Fibroblast of lung (primary cell): ENCODE measurements at regions not wholly inside any gene's neighbourhood (a gene's known extent, or its start where the extent isn't known, plus 50 kb on each side); places are given as distances from the start of the nearest gene placed in this dataset.

ENCODE experiments used
- DNase-seq, 2 donors: peaks; one replicate each; pipeline versions ENCODE4 v3.0.0 to v3.0.0-alpha.2; 2010; ENCODE audit warnings: low read depth in 2 of 2
- H2AFZ ChIP-seq: 2 replicates; pipeline ENCODE4 v1.5.1; 2012; ENCODE audit warnings: low read length, control low read depth, inconsistent platforms
- H3K27ac ChIP-seq: 2 replicates; pipeline ENCODE4 v1.5.1; 2011; ENCODE audit warnings: low read length, control low read depth; ENCODE audit not compliant: insufficient read depth
- H3K27me3 ChIP-seq: 2 replicates; pipeline ENCODE4 v1.5.1; 2011; ENCODE audit warnings: mild to moderate bottlenecking, low read length; ENCODE audit not compliant: control insufficient read depth, insufficient read depth
- H3K36me3 ChIP-seq: 2 replicates; pipeline ENCODE4 v1.5.1; 2011; ENCODE audit warnings: low read length; ENCODE audit not compliant: control insufficient read depth, insufficient read depth
- H3K4me1 ChIP-seq: 2 replicates; pipeline ENCODE4 v1.5.1; 2011; ENCODE audit warnings: low read length; ENCODE audit not compliant: control insufficient read depth, insufficient read depth; ENCODE audit errors: extremely low read depth
- H3K4me2 ChIP-seq: 2 replicates; pipeline ENCODE4 v1.5.1; 2011; ENCODE audit warnings: low read length, control low read depth; ENCODE audit not compliant: insufficient read depth; ENCODE audit errors: extremely low read depth
- H3K4me3 ChIP-seq, 4 experiments: fragments of 200-600 bp in 1 of 4; sonication (generic) in 1 of 4; replicated peaks in 1 of 4; 2 replicates each; pipeline ENCODE4 v1.5.1; 2011 to 2016; ENCODE audit warnings: low read length in 4 of 4, low read depth in 3 of 4, mild to moderate bottlenecking in 3 of 4, control low read depth in 2 of 4, inconsistent platforms in 1 of 4, mixed read lengths in 1 of 4; ENCODE audit not compliant: insufficient read depth in 1 of 4; ENCODE audit errors: control extremely low read depth in 1 of 4
- H3K79me2 ChIP-seq: 2 replicates; pipeline ENCODE4 v1.5.1; 2012; ENCODE audit warnings: mild to moderate bottlenecking, low read length, inconsistent platforms; ENCODE audit not compliant: control insufficient read depth, insufficient read depth
- H3K9ac ChIP-seq: 2 replicates; pipeline ENCODE4 v1.5.1; 2011; ENCODE audit warnings: mild to moderate bottlenecking, low read length, control low read depth; ENCODE audit not compliant: insufficient read depth
- H3K9me3 ChIP-seq: 2 replicates; pipeline ENCODE4 v1.5.1; 2012; ENCODE audit warnings: low read depth, low read length; ENCODE audit not compliant: control insufficient read depth, insufficient read depth
- H4K20me1 ChIP-seq: 2 replicates; pipeline ENCODE4 v1.5.1; 2011; ENCODE audit warnings: low read length; ENCODE audit not compliant: control insufficient read depth, insufficient read depth; ENCODE audit errors: extremely low read depth
- EZH2 ChIP-seq: IDR thresholded peaks from 2 replicates; pipeline ENCODE4 v1.5.1; 2012; ENCODE audit warnings: low read length, control low read depth, mild to moderate bottlenecking; ENCODE audit errors: missing control alignments
- TF ChIP-seq, protein P1 (sequence below), 2 donors: IDR thresholded peaks in 1 of 2; conservative IDR thresholded peaks in 1 of 2; 1 replicate in 1 of 2; 2 replicates in 1 of 2; pipeline ENCODE4 v1.5.1; 2011 to 2012; ENCODE audit warnings: low read length in 2 of 2, control low read depth in 1 of 2, inconsistent platforms in 1 of 2, low read depth in 1 of 2, mild to moderate bottlenecking in 1 of 2

DNA sequence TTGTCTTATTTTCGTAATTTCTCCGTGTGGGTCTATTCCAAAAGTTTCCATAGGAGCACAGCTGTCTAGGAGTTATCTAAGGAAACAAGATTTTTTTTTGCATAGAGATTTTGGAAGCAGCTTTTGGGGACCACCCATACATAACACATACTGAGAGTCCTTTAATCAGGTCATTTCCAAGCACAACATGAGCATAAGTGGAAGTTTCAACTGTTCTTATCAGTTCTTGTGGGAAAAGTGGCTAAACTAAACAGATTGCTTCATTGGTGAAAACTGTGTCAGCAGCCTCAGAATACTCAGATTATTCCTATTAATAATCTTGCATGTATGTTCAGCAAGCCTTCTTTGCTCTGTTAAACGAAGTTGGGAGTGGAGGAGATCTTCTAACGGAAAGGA, 153.6 kb upstream of the TYRP1 start:
- Histone ChIP-seq H3K4me1 (no peaks in the 10 kb centered on the region), H3K4me3 (peak overlapping the region in 1 of 4 experiments; percentile 17), H3K79me2 (no peaks in the 10 kb centered on the region), H3K27ac (no peak overlapping the region), H3K4me2 (no peak overlapping the region), H3K9ac (no peak overlapping the region), H3K27me3 (no peaks in the 10 kb centered on the region), H2AFZ (no peak overlapping the region), H4K20me1 (no peaks in the 10 kb centered on the region), H3K9me3 (no peaks in the 10 kb centered on the region), H3K36me3 (no peaks in the 10 kb centered on the region)
- no peak for DNase-seq
- TF ChIP-seq, protein P1, sequence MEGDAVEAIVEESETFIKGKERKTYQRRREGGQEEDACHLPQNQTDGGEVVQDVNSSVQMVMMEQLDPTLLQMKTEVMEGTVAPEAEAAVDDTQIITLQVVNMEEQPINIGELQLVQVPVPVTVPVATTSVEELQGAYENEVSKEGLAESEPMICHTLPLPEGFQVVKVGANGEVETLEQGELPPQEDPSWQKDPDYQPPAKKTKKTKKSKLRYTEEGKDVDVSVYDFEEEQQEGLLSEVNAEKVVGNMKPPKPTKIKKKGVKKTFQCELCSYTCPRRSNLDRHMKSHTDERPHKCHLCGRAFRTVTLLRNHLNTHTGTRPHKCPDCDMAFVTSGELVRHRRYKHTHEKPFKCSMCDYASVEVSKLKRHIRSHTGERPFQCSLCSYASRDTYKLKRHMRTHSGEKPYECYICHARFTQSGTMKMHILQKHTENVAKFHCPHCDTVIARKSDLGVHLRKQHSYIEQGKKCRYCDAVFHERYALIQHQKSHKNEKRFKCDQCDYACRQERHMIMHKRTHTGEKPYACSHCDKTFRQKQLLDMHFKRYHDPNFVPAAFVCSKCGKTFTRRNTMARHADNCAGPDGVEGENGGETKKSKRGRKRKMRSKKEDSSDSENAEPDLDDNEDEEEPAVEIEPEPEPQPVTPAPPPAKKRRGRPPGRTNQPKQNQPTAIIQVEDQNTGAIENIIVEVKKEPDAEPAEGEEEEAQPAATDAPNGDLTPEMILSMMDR (conservative IDR thresholded peaks at IDR 0.05 in 1 of 2, IDR thresholded peaks at IDR 0.05 in 1 of 2; ENCODE audit: low read depth in 1 of 2, low read length in 2 of 2), result no peak
- no peak for TF ChIP-seq EZH2

DNA sequence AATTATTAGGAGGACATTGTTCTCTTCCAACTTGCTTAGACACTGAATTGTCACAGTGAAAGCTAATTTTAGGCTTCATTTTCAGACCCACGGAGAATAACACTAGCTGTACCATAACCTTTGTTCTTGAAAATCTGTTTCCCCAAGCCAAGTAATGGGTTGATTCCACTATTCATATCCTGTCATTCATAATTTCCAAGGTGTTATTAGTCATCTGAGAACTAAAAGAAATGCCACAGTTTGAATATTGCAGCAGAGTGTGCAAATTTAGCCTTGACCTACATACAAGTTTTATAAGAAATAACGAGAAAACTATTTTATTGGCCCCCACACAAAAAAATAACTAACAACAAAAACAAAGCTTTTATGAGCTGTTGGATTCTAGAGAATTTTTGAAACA, 148.5 kb upstream of the TYRP1 start:
- H3K4me3 ChIP-seq, result no peak overlapping the region
- no peaks in the 10 kb centered on the region for H4K20me1 ChIP-seq
- TF ChIP-seq, protein P1 (conservative IDR thresholded peaks at IDR 0.05 in 1 of 2, IDR thresholded peaks at IDR 0.05 in 1 of 2; ENCODE audit: low read depth in 1 of 2, low read length in 2 of 2), result no peak
- no peak for TF ChIP-seq EZH2
- no peaks in the 10 kb centered on the region for H3K79me2 ChIP-seq
- H3K9me3 ChIP-seq, result no peaks in the 10 kb centered on the region
- no peaks in the 10 kb centered on the region for H3K4me1 ChIP-seq
- H2AFZ ChIP-seq, result no peak overlapping the region
- H3K36me3 ChIP-seq, result no peaks in the 10 kb centered on the region
- no peaks in the 10 kb centered on the region for H3K27me3 ChIP-seq
- no peak overlapping the region for H3K27ac ChIP-seq
- DNase-seq, result no peak
- no peak overlapping the region for H3K9ac ChIP-seq
- no peak overlapping the region for H3K4me2 ChIP-seq

DNA sequence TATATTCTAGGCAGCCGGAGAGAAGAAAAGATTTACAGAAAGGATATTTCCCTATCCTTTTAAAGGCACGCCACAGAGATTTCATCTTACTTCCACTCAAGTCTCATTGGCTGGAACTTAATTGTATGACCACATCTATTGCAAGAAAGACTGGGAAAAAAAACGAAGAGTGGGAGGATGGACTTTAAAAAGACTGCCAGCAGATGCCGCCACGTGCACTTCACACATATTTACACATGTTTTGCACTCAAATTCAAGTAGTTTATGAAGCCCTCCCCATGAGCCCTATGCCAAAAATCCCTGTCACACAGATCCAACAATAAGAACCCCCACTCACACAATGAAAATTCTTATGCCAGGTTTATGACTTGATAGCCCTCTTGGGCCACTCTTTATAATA, 138.5 kb upstream of the TYRP1 start:
- Histone ChIP-seq H3K27me3 (no peaks in the 10 kb centered on the region), H3K4me3 (no peak overlapping the region), H2AFZ (no peak overlapping the region), H3K9me3 (no peaks in the 10 kb centered on the region), H4K20me1 (no peaks in the 10 kb centered on the region), H3K4me2 (no peak overlapping the region), H3K36me3 (no peaks in the 10 kb centered on the region), H3K79me2 (no peaks in the 10 kb centered on the region), H3K9ac (no peak overlapping the region), H3K27ac (no peak overlapping the region), H3K4me1 (no peaks in the 10 kb centered on the region)
- DNase-seq, result peak; percentile 3 to 31
- TF ChIP-seq, protein P1 (conservative IDR thresholded peaks at IDR 0.05 in 1 of 2, IDR thresholded peaks at IDR 0.05 in 1 of 2; ENCODE audit: low read depth in 1 of 2, low read length in 2 of 2), result peak in 1 of 2 donors; percentile 26
- no peak for TF ChIP-seq EZH2
